OCI-LY7 (cell line): ENCODE measurements at regions not wholly inside any gene's neighbourhood (a gene's known extent, or its start where the extent isn't known, plus 50 kb on each side); places are given as distances from the start of the nearest gene placed in this dataset.

Experiments used
- EZH2phosphoT487 ChIP-seq: fragments of 200-600 bp; sonication (generic); IDR thresholded peaks from 2 replicates; pipeline ENCODE4 v1.6.1; 2018; ENCODE audit warnings: low read depth, borderline replicate concordance, mild to moderate bottlenecking, mixed run types, antibody characterized with exemption, low read length, moderate library complexity, mixed read lengths
- TF ChIP-seq, protein P1 (sequence below): fragments of 200-600 bp; sonication (generic); conservative IDR thresholded peaks from 2 replicates; pipeline ENCODE4 v1.5.1; 2014; ENCODE audit warnings: mild to moderate bottlenecking, antibody characterized with exemption, low read length, moderate library complexity, mixed read lengths

DNA sequence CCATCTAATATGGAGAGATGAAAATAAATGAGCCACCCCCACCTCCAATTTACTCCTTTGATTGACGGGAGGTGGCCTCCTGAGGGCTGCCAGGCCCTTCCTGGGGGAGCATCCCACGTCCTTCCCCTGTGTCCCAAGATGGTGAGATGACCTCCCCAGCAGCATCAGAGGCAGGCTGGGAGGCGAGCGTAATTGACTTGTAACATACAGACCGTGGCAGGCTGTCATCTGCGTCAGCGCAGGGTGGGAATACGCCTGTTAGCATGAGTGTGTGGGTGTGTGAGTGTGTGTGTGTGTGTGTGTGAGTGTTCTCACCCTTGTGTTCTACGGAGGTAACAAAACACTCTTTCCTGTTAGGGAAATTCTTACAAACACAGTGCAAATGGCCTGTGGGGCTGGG is 156.9 kb upstream of the CIBAR2 start:
- TF ChIP-seq, protein P1, sequence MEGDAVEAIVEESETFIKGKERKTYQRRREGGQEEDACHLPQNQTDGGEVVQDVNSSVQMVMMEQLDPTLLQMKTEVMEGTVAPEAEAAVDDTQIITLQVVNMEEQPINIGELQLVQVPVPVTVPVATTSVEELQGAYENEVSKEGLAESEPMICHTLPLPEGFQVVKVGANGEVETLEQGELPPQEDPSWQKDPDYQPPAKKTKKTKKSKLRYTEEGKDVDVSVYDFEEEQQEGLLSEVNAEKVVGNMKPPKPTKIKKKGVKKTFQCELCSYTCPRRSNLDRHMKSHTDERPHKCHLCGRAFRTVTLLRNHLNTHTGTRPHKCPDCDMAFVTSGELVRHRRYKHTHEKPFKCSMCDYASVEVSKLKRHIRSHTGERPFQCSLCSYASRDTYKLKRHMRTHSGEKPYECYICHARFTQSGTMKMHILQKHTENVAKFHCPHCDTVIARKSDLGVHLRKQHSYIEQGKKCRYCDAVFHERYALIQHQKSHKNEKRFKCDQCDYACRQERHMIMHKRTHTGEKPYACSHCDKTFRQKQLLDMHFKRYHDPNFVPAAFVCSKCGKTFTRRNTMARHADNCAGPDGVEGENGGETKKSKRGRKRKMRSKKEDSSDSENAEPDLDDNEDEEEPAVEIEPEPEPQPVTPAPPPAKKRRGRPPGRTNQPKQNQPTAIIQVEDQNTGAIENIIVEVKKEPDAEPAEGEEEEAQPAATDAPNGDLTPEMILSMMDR: no peak
- no peak for TF ChIP-seq EZH2phosphoT487
